ENCODE measurements at regions not wholly inside any gene's neighbourhood (a gene's known extent, or its start where the extent isn't known, plus 50 kb on each side); places are given as distances from the start of the nearest gene placed in this dataset.

DNA sequence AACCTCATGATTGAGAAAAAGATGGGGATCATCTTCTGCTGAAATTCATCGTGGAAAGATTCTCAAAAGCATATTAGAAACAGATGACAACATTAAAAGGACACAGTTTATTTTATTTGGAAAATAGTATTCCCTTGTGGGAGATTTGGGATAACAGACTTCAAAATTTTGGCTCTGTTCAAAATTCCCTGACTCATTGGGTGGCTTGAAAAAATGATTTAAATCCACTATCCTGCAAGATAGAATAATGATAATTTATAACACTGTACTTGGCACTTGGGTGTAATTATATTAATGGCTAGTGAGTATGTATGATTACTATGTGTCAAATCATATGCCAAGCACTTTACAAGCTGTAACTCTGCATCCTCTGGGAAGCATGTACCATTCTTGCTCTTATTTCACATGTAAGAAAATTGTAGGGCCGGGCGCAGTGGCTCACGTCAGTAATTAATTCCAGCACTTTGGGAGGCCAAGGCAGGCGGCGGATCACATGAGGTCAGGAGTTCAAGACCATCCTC is 128.8 kb downstream of the LMNTD1 start:
- TF ChIP-seq ZEB2 (tag by site-specific recombination; IDR thresholded peaks at IDR 0.05) (no peak), PBX3 (CRISPR knock-in tag; IDR thresholded peaks at IDR 0.05) (no peak), CTCF (tag by site-specific recombination; IDR thresholded peaks at IDR 0.05) (no peak), ZBTB26 (tag by site-specific recombination; optimal IDR thresholded peaks at IDR 0.05) (no peak), TCF7L2 (IDR thresholded peaks at IDR 0.05; ENCODE audit: borderline replicate concordance, low read depth, low read length) (no peak), ZSCAN30 (tag by site-specific recombination; IDR thresholded peaks at IDR 0.05) (no peak), ZNF785 (tag by site-specific recombination; IDR thresholded peaks at IDR 0.05) (no peak), ZNF121 (tag by site-specific recombination; IDR thresholded peaks at IDR 0.05) (no peak), ZNF843 (tag by site-specific recombination; IDR thresholded peaks at IDR 0.05) (no peak), ZNF707 (tag by site-specific recombination; IDR thresholded peaks at IDR 0.05) (no peak), ZNF791 (tag by site-specific recombination; IDR thresholded peaks at IDR 0.05) (no peak)
- TF ChIP-seq, protein P1, sequence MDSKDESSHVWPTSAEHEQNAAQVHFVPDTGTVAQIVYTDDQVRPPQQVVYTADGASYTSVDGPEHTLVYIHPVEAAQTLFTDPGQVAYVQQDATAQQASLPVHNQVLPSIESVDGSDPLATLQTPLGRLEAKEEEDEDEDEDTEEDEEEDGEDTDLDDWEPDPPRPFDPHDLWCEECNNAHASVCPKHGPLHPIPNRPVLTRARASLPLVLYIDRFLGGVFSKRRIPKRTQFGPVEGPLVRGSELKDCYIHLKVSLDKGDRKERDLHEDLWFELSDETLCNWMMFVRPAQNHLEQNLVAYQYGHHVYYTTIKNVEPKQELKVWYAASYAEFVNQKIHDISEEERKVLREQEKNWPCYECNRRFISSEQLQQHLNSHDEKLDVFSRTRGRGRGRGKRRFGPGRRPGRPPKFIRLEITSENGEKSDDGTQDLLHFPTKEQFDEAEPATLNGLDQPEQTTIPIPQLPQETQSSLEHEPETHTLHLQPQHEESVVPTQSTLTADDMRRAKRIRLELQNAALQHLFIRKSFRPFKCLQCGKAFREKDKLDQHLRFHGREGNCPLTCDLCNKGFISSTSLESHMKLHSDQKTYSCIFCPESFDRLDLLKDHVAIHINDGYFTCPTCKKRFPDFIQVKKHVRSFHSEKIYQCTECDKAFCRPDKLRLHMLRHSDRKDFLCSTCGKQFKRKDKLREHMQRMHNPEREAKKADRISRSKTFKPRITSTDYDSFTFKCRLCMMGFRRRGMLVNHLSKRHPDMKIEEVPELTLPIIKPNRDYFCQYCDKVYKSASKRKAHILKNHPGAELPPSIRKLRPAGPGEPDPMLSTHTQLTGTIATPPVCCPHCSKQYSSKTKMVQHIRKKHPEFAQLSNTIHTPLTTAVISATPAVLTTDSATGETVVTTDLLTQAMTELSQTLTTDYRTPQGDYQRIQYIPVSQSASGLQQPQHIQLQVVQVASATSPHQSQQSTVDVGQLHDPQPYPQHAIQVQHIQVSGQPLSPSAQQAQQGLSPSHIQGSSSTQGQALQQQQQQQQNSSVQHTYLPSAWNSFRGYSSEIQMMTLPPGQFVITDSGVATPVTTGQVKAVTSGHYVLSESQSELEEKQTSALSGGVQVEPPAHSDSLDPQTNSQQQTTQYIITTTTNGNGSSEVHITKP (tag by site-specific recombination; IDR thresholded peaks at IDR 0.05) = no peak
- TF ChIP-seq, protein P2, sequence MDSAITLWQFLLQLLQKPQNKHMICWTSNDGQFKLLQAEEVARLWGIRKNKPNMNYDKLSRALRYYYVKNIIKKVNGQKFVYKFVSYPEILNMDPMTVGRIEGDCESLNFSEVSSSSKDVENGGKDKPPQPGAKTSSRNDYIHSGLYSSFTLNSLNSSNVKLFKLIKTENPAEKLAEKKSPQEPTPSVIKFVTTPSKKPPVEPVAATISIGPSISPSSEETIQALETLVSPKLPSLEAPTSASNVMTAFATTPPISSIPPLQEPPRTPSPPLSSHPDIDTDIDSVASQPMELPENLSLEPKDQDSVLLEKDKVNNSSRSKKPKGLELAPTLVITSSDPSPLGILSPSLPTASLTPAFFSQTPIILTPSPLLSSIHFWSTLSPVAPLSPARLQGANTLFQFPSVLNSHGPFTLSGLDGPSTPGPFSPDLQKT (IDR thresholded peaks at IDR 0.05; ENCODE audit: borderline replicate concordance, low read depth, low read length) = no peak
